Effector memory CD4-positive, alpha-beta T cell (primary cell): ENCODE measurements at regions not wholly inside any gene's neighbourhood (a gene's known extent, or its start where the extent isn't known, plus 50 kb on each side); places are given as distances from the start of the nearest gene placed in this dataset.

Source experiments
- DNase-seq, 3 donors: peaks; one replicate each; pipeline ENCODE4 v3.0.0-alpha.2; 2020
- H3K27ac ChIP-seq: 2 replicates; pipeline ENCODE4 v1.7.0; 2013; ENCODE audit warnings: mild to moderate bottlenecking, low read length, moderate library complexity; ENCODE audit not compliant: insufficient read depth, poor library complexity, severe bottlenecking
- H3K27me3 ChIP-seq: replicated peaks from 2 replicates; pipeline ENCODE4 v1.7.0; 2013; ENCODE audit warnings: mild to moderate bottlenecking, low read length; ENCODE audit not compliant: insufficient read depth, control insufficient read depth, poor library complexity, severe bottlenecking
- H3K36me3 ChIP-seq: 2 replicates; pipeline ENCODE4 v1.7.0; 2013; ENCODE audit warnings: mild to moderate bottlenecking, low read length, moderate library complexity; ENCODE audit not compliant: control insufficient read depth, insufficient read depth
- H3K4me1 ChIP-seq: 2 replicates; pipeline ENCODE4 v1.7.0; 2013; ENCODE audit warnings: low read length, mild to moderate bottlenecking; ENCODE audit not compliant: control insufficient read depth, insufficient read depth, poor library complexity, severe bottlenecking
- H3K4me3 ChIP-seq: 2 replicates; pipeline ENCODE4 v1.7.0; 2013; ENCODE audit warnings: low read length, low read depth, mild to moderate bottlenecking; ENCODE audit not compliant: insufficient read depth, poor library complexity, severe bottlenecking
- H3K9me3 ChIP-seq: 2 replicates; pipeline ENCODE4 v1.7.0; 2013; ENCODE audit warnings: mild to moderate bottlenecking, low read length, moderate library complexity; ENCODE audit not compliant: control insufficient read depth

DNA sequence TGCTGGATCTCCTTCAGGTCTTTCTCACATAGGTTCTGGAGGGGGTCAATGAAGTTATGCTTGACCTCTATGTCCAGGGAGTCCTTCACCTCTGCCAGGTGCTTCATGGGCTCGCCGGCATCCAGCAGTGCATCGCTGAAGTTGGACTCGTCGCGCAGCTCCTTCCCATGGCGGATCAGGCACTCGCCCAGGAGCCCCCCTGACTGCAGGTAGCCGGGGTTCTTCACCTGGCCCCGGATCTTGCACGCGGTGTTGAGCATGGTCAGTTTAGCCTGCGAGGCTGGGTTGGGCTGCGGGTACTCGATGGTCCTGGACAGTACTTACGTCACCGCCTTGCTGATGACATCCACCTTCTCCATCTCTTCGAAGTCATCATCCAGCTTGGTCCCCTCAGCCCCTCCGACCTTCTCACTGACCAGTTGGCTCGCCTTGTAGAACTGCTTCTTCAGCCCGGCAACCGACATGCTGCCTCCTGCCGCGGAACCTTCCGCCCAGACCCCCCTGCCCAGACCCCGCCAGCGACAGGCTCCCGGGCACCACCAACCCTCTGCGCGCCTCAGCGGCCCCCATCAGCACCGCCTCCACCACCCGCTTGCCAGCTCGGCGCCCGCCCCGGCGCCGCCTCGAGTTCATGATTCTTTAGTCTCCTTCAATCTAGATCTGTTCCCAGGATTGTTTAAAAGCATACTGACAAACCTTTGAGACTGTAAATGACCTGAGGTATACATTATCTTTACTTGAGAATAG, 99.8 kb downstream of the KPNA2 start:
- Histone ChIP-seq H3K27ac (no peak overlapping the region), H3K36me3 (no peaks in the 10 kb centered on the region)

DNA sequence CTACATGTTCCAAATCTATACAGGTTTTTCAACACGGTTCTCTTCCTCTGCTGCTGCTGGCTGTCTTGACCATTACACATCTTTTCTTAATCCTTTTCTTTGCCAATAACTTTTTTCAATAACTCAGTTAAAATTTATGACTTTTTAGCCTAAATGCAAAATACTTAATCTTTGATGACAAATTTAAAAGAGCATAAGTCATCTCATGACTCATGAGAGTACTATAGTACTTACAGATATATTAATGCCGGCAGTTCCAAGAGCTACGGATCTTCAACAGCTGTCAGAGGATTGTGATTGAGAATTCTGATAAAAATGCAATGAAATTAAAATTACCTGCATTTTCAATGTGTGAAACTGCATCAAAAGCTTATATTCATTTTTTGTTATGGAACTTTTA, 105.5 kb downstream of the KPNA2 start:
- Histone ChIP-seq H3K27ac (no peak overlapping the region), H3K4me1 (no peaks in the 10 kb centered on the region), H3K36me3 (no peaks in the 10 kb centered on the region), H3K27me3 (no peaks in the 10 kb centered on the region), H3K9me3 (no peaks in the 10 kb centered on the region), H3K4me3 (no peak overlapping the region)
- no peak for DNase-seq

More for the DNA sequence above, 99.8 kb downstream of the KPNA2 start:
- H3K4me3 ChIP-seq, result no peak overlapping the region
- no peaks in the 10 kb centered on the region for H3K4me1 ChIP-seq
- H3K27me3 ChIP-seq, result no peaks in the 10 kb centered on the region
- DNase-seq, result no peak
- H3K9me3 ChIP-seq, result no peaks in the 10 kb centered on the region

DNA sequence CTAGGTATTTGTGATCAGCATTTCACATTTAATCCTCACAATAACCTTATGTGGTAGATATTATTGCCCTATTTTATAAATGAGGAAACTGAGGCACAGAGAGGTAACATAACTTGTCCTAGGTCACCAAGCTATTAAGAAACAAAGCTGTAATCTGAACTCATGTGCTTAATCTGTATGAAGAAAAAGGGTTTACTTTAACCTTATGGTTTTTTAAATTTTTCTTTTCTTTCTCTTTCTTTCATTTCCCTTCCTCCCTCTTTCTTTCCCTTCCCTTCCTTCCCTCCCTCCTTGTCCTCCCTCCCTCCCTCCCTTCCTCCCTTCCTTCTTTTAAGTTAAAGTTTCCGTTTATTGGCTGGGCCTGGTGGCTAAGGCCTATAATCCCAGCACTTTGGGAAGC, 105.2 kb upstream of the AMZ2 start:
- no peak for DNase-seq
- Histone ChIP-seq H3K27me3 (no peaks in the 10 kb centered on the region), H3K9me3 (no peaks in the 10 kb centered on the region), H3K36me3 (no peaks in the 10 kb centered on the region), H3K4me3 (no peak overlapping the region), H3K4me1 (no peaks in the 10 kb centered on the region), H3K27ac (no peak overlapping the region)

DNA sequence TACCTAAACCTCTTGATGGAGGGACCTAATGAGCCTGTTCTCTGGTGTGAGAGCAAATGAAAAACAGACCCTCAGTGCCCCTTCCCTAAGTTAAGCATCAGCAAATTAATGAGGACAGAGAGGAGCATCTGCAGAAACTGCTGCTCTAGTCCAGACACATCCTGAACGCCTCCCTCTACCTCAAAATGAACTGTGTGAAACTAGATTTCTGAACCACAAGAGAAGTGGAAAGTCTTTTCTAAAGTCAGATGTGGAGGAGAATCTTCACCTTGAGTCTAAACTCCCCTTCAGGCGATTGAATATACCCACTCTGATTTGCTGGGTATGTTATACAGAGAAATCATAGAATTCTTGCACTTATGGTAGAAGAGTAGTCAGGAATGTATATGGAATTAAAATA, 104.4 kb upstream of the AMZ2 start:
- Histone ChIP-seq H3K4me1 (no peaks in the 10 kb centered on the region), H3K36me3 (no peaks in the 10 kb centered on the region), H3K4me3 (no peak overlapping the region), H3K27ac (no peak overlapping the region), H3K9me3 (no peaks in the 10 kb centered on the region), H3K27me3 (no peaks in the 10 kb centered on the region)
- no peak for DNase-seq

DNA sequence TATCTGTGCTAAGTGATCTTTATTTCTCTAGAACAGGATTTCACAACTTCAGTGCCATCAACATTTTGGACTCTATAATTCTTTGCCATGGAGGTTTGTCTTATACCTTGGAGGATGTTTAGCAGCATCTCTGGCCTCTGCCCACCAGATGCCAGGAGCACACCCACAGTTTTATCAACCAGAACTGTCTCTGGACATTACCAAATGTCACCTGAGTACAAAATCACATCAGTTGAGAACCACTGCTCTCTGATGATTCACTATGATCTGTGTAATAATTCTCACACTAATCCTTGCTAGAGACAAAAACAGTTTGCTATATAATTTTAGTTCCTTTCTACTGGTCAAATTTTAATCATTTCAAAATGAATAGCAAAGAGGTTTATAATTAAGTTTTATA, 102.8 kb upstream of the AMZ2 start:
- no peak overlapping the region for H3K27ac ChIP-seq
- no peak overlapping the region for H3K4me3 ChIP-seq
- no peak for DNase-seq
- no peaks in the 10 kb centered on the region for H3K4me1 ChIP-seq
- H3K36me3 ChIP-seq, result no peaks in the 10 kb centered on the region
- H3K9me3 ChIP-seq, result no peaks in the 10 kb centered on the region
- no peaks in the 10 kb centered on the region for H3K27me3 ChIP-seq

DNA sequence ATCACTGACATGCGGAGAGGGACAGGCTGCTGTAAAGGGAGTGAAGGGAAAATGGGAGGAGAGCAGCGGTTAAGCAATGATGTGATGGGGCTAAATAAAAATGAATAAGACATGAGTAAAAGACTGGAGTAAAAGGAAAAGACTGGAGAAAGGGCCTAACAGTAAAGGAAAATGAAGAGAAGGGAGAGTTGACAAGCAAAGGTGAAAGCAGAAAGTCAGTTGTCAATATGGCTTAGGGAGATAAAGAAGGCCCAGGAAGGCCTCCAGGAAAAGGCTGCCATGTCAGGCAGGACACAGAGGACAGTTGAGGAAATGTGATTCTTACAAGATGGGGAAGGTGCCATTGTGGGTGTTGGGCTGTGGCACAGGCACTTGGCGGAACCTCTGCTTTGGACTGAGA, 98.9 kb upstream of the AMZ2 start:
- Histone ChIP-seq H3K9me3 (no peaks in the 10 kb centered on the region), H3K36me3 (no peaks in the 10 kb centered on the region), H3K4me1 (no peaks in the 10 kb centered on the region), H3K27me3 (no peaks in the 10 kb centered on the region), H3K27ac (no peak overlapping the region), H3K4me3 (no peak overlapping the region)
- no peak for DNase-seq

DNA sequence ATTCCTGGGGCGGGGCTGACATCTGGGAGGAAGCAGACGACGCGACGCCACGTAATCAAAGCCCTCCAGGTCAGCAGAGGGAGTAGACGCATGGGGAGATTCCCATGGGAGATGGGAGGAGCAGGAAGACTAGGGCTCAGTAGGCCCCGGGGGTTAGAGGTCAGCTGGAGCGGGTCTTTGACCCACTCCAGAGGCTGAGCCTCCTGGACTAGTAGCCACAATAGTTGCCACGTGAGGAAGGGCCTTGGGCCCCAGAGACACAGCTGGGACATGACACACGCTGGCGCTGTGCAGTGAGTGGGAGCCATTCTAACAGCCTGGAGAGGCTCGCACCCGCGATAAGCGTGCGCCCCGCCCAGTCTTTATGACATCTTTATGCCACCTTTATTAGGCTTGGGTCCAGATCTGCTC, 95.7 kb upstream of the AMZ2 start:
- DNase-seq, result no peak
- no peak overlapping the region for H3K4me3 ChIP-seq
- H3K27me3 ChIP-seq, result no peaks in the 10 kb centered on the region
- H3K27ac ChIP-seq, result no peak overlapping the region
- no peaks in the 10 kb centered on the region for H3K4me1 ChIP-seq
- no peaks in the 10 kb centered on the region for H3K9me3 ChIP-seq
- H3K36me3 ChIP-seq, result no peaks in the 10 kb centered on the region

DNA sequence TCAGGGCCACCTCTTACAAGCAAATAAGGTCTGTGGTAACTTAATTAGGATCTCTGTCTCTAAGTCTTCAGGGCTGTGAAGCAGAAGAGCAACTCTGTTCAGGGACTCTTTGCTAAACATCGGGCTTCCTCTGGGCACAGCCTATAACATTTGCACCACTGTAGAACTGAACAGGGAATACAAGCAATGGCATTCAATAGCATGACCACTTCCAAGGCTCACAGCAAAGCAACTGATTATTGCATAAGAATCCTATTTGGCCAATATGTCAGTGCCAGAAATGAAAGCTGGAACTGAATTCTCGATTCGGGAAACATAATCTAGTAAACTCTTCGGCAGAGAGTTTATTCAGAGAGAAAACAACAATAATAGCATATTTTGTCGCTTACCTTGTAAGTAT, 92.2 kb upstream of the AMZ2 start:
- no peak for DNase-seq
- Histone ChIP-seq H3K36me3 (no peaks in the 10 kb centered on the region), H3K27me3 (no peaks in the 10 kb centered on the region), H3K9me3 (no peaks in the 10 kb centered on the region), H3K4me3 (no peak overlapping the region), H3K27ac (no peak overlapping the region), H3K4me1 (no peaks in the 10 kb centered on the region)

DNA sequence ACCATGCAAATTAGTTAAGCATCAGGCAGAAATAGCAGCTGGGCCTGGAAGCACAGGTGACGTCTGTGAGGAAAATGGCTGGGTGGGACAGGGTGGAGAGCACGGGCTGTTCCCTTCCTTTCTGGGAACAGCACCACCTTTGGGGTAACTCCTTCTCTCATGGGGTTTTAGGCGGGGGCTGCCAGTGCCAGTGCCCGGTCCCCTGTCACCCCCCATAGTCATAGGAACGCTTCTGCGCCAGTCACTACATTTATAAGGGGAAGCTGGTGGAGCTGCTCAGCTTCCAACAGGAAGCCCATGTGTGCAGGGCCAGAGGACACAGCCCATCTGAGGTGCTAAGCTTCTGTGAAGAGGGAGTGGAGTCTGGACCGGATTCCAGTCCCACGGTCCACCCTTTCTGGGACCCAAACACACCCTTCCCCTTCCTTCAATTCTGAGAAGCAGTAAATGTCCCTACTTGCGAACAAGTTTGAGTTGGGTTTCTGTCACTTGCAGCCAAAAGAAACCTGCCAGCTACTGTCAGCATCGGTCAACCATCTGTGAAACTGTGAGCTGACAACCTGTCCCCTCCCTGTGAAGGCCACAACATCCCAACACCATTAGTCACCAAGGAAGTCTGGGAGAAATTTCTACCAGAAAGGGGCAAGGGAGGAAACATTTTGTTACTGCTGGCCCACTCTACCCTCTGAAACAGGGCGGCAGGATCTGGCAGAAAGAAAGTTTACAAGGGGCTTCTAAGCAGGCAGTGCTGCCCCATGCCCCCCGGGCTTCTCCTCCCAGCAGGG, 86.0 kb upstream of the AMZ2 start:
- no peaks in the 10 kb centered on the region for H3K36me3 ChIP-seq
- H3K4me1 ChIP-seq, result no peaks in the 10 kb centered on the region
- H3K27ac ChIP-seq, result no peak overlapping the region
- H3K9me3 ChIP-seq, result no peaks in the 10 kb centered on the region
- no peak for DNase-seq
- no peaks in the 10 kb centered on the region for H3K27me3 ChIP-seq
- no peak overlapping the region for H3K4me3 ChIP-seq
